ENCODE measurements at regions not wholly inside any gene's neighbourhood (a gene's known extent, or its start where the extent isn't known, plus 50 kb on each side); places are given as distances from the start of the nearest gene placed in this dataset.
"Not testable (repeated sequence)": the region's sequence is repeated elsewhere in the genome, so short reads cannot be mapped to it uniquely, and the experiment has no call there.

GRCh38 chr7:108650467-108650866, 80.8 kb downstream of the DNAJB9 start:
- no peak for TF ChIP-seq REST (IDR thresholded peaks at IDR 0.05; ENCODE audit: insufficient replicate concordance, low read depth)
- TF ChIP-seq CTCF (IDR thresholded peaks at IDR 0.05; ENCODE audit: insufficient read depth, low read length), result no peak
- no peak for TF ChIP-seq SPI1 (IDR thresholded peaks at IDR 0.05; ENCODE audit: borderline replicate concordance, low read depth)
- no peak for TF ChIP-seq POLR2AphosphoS5 (IDR thresholded peaks at IDR 0.05; ENCODE audit: low read depth)
- no peak for TF ChIP-seq GABPA (IDR thresholded peaks at IDR 0.05; ENCODE audit: low read depth)
- Histone ChIP-seq H3K27me3 (ENCODE audit: insufficient read depth, poor library complexity, severe bottlenecking) (peaks cover under 1% of the 10 kb centered on the region), H3K27ac (replicated peaks) (no peak overlapping the region), H3K4me3 (replicated peaks; ENCODE audit: insufficient read depth, low read length) (no peak overlapping the region)
- DNase-seq (ENCODE audit: low read depth in 1 of 2, low spot score in 1 of 2), result no peak

- Histone ChIP-seq H3K27me3 (ENCODE audit: insufficient read depth, poor library complexity, severe bottlenecking) (peaks cover 2% of the 10 kb centered on the region), H3K27ac (replicated peaks) (no peak overlapping the region), H3K4me3 (replicated peaks; ENCODE audit: insufficient read depth, low read length) (no peak overlapping the region)
- DNase-seq (ENCODE audit: low read depth in 1 of 2, low spot score in 1 of 2), result no peak
- no peak for TF ChIP-seq POLR2AphosphoS5 (IDR thresholded peaks at IDR 0.05; ENCODE audit: low read depth)
- TF ChIP-seq GABPA (IDR thresholded peaks at IDR 0.05; ENCODE audit: low read depth), result no peak
- TF ChIP-seq REST (IDR thresholded peaks at IDR 0.05; ENCODE audit: insufficient replicate concordance, low read depth), result no peak
- TF ChIP-seq SPI1 (IDR thresholded peaks at IDR 0.05; ENCODE audit: borderline replicate concordance, low read depth), result no peak
- no peak for TF ChIP-seq CTCF (IDR thresholded peaks at IDR 0.05; ENCODE audit: insufficient read depth, low read length)
Measured at GRCh38 chr7:108652886-108653285, 83.2 kb downstream of the DNAJB9 start.

- no peak for DNase-seq (ENCODE audit: low read depth in 1 of 2, low spot score in 1 of 2)
- TF ChIP-seq GABPA (IDR thresholded peaks at IDR 0.05; ENCODE audit: low read depth) (no peak), SPI1 (IDR thresholded peaks at IDR 0.05; ENCODE audit: borderline replicate concordance, low read depth) (no peak), REST (IDR thresholded peaks at IDR 0.05; ENCODE audit: insufficient replicate concordance, low read depth) (no peak), POLR2AphosphoS5 (IDR thresholded peaks at IDR 0.05; ENCODE audit: low read depth) (no peak), CTCF (IDR thresholded peaks at IDR 0.05; ENCODE audit: insufficient read depth, low read length) (no peak)
- Histone ChIP-seq H3K27me3 (ENCODE audit: insufficient read depth, poor library complexity, severe bottlenecking) (peaks cover 2% of the 10 kb centered on the region), H3K4me3 (replicated peaks; ENCODE audit: insufficient read depth, low read length) (no peak overlapping the region), H3K27ac (replicated peaks) (no peak overlapping the region)
Measured at GRCh38 chr7:108653526-108653925, 83.9 kb downstream of the DNAJB9 start.

GRCh38 chr7:108657140-108657726, 87.6 kb downstream of the DNAJB9 start:
- not testable (repeated sequence) for H3K27me3 ChIP-seq (ENCODE audit: insufficient read depth, poor library complexity, severe bottlenecking); H3K4me3 ChIP-seq (replicated peaks; ENCODE audit: insufficient read depth, low read length); H3K27ac ChIP-seq (replicated peaks); DNase-seq (ENCODE audit: low read depth in 1 of 2, low spot score in 1 of 2)

Data from HL-60 (cell line).